ENCODE measurements at regions not wholly inside any gene's neighbourhood (a gene's known extent, or its start where the extent isn't known, plus 50 kb on each side); places are given as distances from the start of the nearest gene placed in this dataset.
"Not testable (repeated sequence)": the region's sequence is repeated elsewhere in the genome, so short reads cannot be mapped to it uniquely, and the experiment has no call there.

- DNase-seq = no peak
Observed at GRCh38 chr1:200496937-200497336, 87.1 kb upstream of the ZNF281 start.

- DNase-seq = no peak
Observed at GRCh38 chr1:200495901-200496300, 86.1 kb upstream of the ZNF281 start.

DNA sequence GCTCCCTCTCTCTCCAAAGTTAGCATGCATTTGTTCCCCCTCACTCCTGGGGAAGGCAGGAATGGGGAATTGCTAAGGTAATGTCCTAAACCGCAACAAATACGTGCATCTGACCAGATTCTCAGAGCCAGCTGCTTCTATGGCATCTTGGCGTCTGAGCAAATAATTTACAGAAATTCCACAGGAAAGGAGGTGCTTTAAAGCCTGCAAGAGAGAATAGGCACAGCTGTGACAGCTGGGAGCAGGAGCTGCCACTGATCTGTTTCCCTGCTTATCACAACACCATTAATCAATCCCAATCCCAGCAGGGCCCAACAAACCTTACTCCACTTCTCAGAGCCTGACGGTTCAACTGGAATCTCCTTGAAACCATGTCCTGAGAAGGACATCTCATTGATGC lies 83.5 kb upstream of the ZNF281 start:
- no peak for DNase-seq

DNA sequence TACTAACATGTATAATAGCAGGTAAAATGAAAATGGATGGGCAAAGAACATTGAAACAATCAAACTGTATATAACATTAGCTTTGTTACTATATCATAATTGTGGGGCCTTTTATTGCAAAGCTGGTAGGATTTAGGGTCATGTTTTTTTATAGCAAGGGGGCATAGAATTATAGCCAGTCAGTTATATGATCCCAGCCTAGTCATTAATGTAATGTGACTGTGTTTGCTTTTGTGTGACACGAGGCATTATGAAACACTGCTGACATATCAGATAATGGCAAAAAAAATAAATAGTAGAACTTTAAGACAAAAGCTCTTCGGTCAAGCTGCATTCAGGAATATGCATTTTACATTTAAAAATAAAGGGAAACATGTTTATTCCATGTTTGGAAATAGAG lies 81.3 kb upstream of the ZNF281 start:
- DNase-seq = no peak

DNA sequence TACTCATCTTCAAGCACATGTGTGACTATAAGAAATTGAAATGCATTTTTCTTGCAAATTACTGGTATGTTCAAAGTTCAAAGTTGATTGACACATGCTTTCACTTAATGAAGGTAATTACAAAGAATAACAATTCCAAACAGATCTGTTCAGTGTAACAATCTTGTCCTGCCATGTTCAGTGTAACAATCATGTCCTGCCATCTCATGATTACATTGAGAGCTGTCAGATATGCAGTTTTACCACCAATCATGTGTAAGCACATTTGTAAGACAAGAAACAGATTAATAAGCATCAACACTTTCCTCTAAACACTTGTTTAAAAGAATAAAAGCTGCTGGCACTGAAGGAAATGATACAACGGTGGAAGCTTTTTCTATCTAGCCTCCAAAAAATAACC lies 80.3 kb upstream of the ZNF281 start:
- DNase-seq = no peak

DNA sequence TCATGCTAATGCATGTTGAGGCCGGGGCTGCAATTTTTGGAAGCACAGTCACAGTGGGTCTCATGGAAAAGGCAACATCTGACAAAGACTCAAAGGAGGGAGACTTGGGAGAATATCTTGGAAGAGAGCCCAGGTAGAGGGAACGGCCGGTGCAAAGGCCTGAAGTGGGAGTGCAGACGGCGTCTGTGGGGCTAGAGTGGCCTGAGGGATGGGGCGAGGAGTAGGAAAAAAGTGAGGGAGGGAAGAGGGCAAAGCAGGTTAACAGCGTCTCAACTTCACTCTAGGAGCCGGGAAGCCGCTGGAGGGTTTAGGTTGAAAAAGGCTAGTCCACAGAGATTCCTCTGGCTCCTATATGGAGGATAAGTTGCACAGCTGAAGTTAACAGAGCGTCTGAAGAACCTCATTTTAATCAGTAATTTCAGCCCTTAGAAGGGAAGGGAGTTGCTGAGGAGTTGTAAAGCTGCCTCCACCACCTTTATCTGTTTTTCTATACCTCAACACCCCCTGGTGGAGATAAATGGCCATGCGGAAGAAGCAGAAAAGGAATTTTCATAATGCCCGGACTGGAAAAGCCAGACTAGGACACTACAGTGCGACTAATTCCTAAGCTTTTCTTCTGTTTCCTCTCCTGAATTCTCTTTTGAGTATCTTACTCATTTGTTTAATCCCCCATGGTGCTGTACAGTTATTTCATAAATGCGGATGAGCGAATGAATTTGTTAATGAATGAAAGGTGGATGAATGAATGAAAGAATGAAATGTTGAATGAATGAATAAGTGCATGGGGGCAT lies 78.7 kb upstream of the ZNF281 start:
- DNase-seq = peak; percentile 84

DNA sequence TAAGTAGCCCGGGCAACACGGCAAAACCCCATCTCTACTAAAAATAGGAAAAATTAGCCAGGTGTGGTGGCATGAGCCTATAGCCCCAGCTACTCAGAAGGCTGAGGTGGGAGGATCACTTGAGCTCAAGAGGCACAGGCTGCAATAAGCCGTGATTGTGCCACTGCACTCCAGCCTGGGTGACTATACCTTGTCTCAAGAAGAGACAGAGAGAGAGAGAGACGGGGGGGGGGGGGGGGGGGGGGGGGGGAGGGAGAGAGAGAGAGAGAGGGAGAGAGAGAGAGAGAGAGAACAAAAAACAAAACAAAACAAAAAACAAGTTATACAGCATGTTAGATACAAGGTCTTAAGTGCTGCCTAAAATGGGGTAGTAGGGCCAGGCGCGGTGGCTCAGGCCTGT lies 77.8 kb upstream of the ZNF281 start:
- DNase-seq = no peak

GRCh38 chr1:200486634-200487033 lies 76.8 kb upstream of the ZNF281 start:
- DNase-seq = no peak

GRCh38 chr1:200484438-200484946 lies 74.7 kb upstream of the ZNF281 start:
- DNase-seq = not testable (repeated sequence)

DNA sequence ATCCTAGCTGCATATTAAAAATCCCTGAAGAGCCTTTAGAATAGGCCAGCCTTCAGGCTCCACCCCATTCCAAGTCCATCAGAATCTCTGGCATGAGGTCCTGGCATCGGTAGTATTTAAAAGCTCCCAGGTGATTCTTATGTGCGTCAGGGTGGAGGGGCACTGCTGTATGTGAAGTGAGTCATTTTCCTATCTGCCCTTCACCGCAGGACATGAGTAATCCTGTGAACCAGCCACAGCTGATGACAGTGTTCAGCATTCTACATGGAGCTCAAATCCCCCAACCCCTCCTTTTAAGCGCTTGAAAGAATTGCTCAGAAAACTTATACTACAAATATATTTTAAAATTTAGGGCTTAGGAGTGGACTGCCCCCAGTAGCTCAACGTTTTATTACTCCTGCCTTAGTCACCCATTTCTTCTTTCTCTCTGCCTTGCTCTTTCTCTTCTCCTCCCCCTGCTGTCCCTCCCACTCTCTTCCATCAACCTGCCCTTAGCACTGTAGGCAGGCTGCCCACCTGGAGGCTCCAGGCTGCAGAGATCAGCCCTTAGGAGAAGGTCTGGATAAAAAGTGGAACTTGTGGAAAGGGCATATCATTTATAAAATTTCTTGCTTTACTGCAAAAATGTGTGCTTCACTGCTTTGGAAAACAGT lies 73.8 kb upstream of the ZNF281 start:
- DNase-seq = peak; percentile 93

DNA sequence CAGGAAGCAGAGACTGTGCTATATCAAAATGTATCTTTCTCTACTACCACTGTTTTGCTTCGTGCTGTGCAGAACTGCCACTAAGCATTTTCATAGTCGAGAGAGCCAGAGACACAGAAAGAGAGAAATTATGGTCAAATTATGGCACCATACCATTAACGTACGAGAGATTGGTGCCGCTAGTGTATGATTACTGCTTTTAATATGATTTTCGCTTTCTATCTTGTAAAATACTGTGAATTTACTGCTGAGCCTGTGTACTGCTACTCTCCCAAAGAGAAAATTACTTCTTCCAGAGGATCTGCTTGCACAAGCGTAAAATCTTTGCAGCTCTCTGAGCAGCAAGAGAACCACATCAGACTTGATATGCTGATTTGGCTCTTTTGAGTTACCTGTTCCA lies 71.1 kb upstream of the ZNF281 start:
- no peak for DNase-seq

DNA sequence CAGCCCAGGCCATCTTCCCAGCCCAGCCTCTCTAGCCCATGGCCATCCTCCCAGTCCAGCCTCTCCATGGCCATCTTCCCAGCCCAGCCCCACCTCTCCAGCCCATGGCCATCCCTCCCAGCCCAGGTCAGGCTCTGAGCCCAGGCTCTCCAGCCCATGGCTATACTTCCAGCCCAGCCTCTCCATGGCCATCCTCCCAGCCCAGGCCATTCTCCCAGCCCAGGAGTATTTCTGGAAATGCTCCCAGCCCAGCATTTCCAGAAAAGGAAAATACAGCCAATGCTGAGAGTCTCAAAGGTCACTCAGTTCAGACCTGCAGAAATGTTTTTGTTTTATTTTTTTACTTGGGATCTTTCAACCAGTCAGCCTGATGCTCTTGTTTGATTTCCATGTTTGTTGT lies 70.0 kb upstream of the ZNF281 start:
- DNase-seq = no peak

DNA sequence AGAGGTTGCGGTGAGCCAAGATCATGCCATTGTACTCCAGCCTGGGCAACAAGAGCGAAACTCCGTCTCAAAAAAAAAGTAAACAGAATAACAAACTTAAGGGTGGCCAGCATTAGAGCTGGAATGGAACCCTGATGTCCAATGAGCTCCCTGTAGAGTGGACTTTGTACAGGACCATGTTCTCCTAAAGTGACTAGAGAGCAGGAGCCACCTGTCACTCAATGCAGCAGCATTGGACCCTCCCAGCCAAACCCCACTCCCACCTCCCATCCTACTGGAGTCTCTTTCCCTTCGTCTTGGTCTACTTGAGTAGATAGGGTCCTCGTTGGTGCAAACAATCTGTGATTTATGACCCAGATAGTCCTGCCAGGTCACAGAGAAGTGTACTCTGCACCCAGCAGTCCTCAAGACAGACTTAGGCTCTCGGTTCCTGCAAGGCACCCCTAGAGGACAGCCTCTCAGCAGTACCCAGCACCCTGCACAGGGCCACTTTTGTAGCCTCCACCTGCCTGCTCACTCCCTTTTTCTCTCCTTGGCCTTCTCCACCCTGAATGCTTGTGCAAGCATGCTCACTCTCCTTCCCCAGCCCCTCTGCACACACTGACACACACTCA lies 69.2 kb upstream of the ZNF281 start:
- DNase-seq = no peak

- DNase-seq = no peak
Observed at GRCh38 chr1:200478239-200478623, 68.4 kb upstream of the ZNF281 start.

DNA sequence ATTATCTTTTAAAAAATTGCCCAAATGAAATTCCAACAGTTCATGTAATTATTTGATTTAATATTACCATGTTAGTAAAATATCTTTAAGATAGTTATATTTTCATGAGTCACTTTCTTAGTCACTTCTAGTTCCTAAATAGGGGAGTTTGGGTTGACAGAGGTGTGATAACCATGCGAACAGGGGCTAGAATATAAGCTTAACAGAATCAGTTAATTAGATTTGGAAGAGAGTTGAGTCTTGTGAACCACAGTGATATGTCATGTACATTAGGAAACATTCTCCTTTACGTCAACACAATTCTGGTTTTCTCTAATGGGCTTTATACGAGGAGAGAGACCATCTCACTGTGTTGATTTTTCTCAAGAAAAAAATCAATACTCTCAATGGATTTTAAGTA lies 64.8 kb upstream of the ZNF281 start:
- DNase-seq = no peak

- DNase-seq = no peak
Observed at GRCh38 chr1:200473698-200474371, 64.0 kb upstream of the ZNF281 start.

DNA sequence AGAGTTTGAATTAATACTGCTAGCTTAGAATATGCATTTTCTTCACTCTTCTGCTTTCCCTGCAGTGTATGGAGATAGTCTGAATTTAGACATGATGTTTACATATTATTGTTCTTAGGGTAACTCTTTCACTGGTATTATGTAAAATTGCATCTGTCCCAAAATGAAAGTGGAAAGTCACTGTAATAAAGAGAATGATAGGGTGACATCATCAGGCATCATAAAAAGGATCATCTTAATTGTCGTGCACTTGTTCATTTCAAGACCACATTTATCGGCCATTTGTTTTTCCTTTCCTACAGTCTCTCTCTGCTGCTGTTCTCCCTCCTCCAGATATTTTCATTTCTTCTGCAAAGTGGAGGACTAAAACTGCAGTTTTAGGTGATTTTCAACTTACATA lies 61.9 kb upstream of the ZNF281 start:
- no peak for DNase-seq

DNA sequence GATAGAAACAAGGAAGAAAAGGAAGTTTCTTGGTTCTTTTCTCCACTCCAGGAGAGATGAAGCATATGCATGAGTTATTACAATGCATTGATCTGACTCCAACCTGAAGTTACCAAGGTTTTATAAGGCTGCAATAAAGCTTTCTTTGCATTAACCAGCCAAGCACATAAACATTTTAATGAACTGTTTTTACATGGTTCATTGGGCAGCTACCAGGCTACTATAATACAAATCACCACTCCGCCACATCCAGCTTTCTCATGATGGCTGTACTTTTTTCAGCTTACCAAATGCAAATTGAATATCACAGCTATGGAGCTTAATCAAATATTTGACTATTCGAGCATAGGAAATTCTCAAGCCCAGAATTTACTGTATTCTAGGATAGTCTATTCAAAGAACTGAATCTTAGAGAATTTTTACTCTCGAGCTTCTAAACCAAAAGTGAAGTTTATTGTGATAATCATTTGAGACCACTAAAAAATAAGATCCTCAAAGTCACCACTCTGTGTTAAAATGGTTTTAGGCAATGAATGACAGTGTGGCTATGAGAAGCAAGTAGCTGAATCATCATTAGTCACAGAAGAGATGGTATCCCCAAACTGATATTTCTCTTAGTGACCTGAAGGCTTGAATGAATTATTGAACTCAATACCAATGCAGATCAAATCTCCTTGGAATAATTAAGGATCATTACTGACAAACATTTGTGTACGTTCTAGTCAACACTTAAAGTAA lies 58.6 kb upstream of the ZNF281 start:
- DNase-seq = no peak

- DNase-seq = no peak
Observed at GRCh38 chr1:200464784-200465400, 55.1 kb upstream of the ZNF281 start.

All from fibroblast of skin of scalp (primary cell).